ENCODE measurements at regions not wholly inside any gene's neighbourhood (a gene's known extent, or its start where the extent isn't known, plus 50 kb on each side); places are given as distances from the start of the nearest gene placed in this dataset.
A peak's percentile ranks its signal among the peaks of the same experiment; 100 is the strongest.

- no peak for DNase-seq (ENCODE audit: low read depth)
- TF ChIP-seq CTCF (IDR thresholded peaks at IDR 0.05; ENCODE audit: insufficient read depth, low read depth, low read length), result no peak
- H3K4me3 ChIP-seq (ENCODE audit: low read depth, low read length), result no peak overlapping the region
Measured at GRCh38 chr17:12538003-12538402, 127.7 kb upstream of the MYOCD start.

- no peak overlapping the region for H3K4me3 ChIP-seq (ENCODE audit: low read depth, low read length)
- DNase-seq (ENCODE audit: low read depth), result peak; percentile 65
- TF ChIP-seq CTCF (IDR thresholded peaks at IDR 0.05; ENCODE audit: insufficient read depth, low read depth, low read length), result peak; percentile 94
Measured at GRCh38 chr17:12545877-12546513, 119.7 kb upstream of the MYOCD start.

GRCh38 chr17:12546983-12547382 lies 118.7 kb upstream of the MYOCD start:
- no peak for DNase-seq (ENCODE audit: low read depth)
- TF ChIP-seq CTCF (IDR thresholded peaks at IDR 0.05; ENCODE audit: insufficient read depth, low read depth, low read length), result no peak
- H3K4me3 ChIP-seq (ENCODE audit: low read depth, low read length), result no peak overlapping the region

- no peak overlapping the region for H3K4me3 ChIP-seq (ENCODE audit: low read depth, low read length)
- peak; percentile 20 for DNase-seq (ENCODE audit: low read depth)
- TF ChIP-seq CTCF (IDR thresholded peaks at IDR 0.05; ENCODE audit: insufficient read depth, low read depth, low read length), result no peak
Measured at GRCh38 chr17:12547831-12548230, 117.9 kb upstream of the MYOCD start.

GRCh38 chr17:12548558-12548957 lies 117.1 kb upstream of the MYOCD start:
- peak; percentile 28 for DNase-seq (ENCODE audit: low read depth)
- no peak for TF ChIP-seq CTCF (IDR thresholded peaks at IDR 0.05; ENCODE audit: insufficient read depth, low read depth, low read length)
- H3K4me3 ChIP-seq (ENCODE audit: low read depth, low read length), result no peak overlapping the region

- TF ChIP-seq CTCF (IDR thresholded peaks at IDR 0.05; ENCODE audit: insufficient read depth, low read depth, low read length), result no peak
- no peak overlapping the region for H3K4me3 ChIP-seq (ENCODE audit: low read depth, low read length)
- peak; percentile 49 for DNase-seq (ENCODE audit: low read depth)
Measured at GRCh38 chr17:12549499-12550041, 116.1 kb upstream of the MYOCD start.

GRCh38 chr17:12553625-12554024 lies 112.1 kb upstream of the MYOCD start:
- no peak for TF ChIP-seq CTCF (IDR thresholded peaks at IDR 0.05; ENCODE audit: insufficient read depth, low read depth, low read length)
- DNase-seq (ENCODE audit: low read depth), result no peak

More at GRCh38 chr17:12553625-12554024, 112.1 kb upstream of the MYOCD start:
- H3K4me3 ChIP-seq (ENCODE audit: low read depth, low read length), result no peak overlapping the region
